ENCODE measurements at regions not wholly inside any gene's neighbourhood (a gene's known extent, or its start where the extent isn't known, plus 50 kb on each side); places are given as distances from the start of the nearest gene placed in this dataset.

DNA sequence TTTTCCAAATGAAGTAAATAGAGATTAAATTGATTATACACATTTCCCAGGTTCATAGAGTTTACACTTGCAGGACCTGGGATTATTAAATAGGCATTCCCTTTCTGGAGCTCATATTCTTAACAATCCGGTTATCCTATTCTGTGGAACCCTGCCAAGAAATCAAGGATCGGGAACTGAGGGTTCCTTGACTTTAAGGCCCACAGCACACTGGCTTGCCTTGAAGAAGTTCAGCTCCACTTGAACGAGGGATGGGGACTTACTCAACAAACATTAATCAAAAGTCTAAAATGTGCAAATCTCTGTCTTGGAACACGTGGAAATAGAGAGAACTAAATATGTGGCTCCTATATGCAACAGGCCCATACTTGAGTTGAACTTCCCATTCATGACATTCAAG lies 142.3 kb upstream of the RGPD4 start:
- TF ChIP-seq, protein P1, sequence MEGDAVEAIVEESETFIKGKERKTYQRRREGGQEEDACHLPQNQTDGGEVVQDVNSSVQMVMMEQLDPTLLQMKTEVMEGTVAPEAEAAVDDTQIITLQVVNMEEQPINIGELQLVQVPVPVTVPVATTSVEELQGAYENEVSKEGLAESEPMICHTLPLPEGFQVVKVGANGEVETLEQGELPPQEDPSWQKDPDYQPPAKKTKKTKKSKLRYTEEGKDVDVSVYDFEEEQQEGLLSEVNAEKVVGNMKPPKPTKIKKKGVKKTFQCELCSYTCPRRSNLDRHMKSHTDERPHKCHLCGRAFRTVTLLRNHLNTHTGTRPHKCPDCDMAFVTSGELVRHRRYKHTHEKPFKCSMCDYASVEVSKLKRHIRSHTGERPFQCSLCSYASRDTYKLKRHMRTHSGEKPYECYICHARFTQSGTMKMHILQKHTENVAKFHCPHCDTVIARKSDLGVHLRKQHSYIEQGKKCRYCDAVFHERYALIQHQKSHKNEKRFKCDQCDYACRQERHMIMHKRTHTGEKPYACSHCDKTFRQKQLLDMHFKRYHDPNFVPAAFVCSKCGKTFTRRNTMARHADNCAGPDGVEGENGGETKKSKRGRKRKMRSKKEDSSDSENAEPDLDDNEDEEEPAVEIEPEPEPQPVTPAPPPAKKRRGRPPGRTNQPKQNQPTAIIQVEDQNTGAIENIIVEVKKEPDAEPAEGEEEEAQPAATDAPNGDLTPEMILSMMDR (IDR thresholded peaks at IDR 0.05; ENCODE audit: poor library complexity) = no peak
- no peak for TF ChIP-seq EZH2 (IDR thresholded peaks at IDR 0.05; ENCODE audit: borderline replicate concordance)

Data from hepatocyte (in vitro differentiated cells).